ENCODE measurements at regions not wholly inside any gene's neighbourhood (a gene's known extent, or its start where the extent isn't known, plus 50 kb on each side); places are given as distances from the start of the nearest gene placed in this dataset.
"Not testable (repeated sequence)": the region's sequence is repeated elsewhere in the genome, so short reads cannot be mapped to it uniquely, and the experiment has no call there.

GRCh38 chr2:203631068-203631757 lies 75.2 kb upstream of the CD28 start:
- no peak for DNase-seq (ENCODE audit: low spot score)

DNA sequence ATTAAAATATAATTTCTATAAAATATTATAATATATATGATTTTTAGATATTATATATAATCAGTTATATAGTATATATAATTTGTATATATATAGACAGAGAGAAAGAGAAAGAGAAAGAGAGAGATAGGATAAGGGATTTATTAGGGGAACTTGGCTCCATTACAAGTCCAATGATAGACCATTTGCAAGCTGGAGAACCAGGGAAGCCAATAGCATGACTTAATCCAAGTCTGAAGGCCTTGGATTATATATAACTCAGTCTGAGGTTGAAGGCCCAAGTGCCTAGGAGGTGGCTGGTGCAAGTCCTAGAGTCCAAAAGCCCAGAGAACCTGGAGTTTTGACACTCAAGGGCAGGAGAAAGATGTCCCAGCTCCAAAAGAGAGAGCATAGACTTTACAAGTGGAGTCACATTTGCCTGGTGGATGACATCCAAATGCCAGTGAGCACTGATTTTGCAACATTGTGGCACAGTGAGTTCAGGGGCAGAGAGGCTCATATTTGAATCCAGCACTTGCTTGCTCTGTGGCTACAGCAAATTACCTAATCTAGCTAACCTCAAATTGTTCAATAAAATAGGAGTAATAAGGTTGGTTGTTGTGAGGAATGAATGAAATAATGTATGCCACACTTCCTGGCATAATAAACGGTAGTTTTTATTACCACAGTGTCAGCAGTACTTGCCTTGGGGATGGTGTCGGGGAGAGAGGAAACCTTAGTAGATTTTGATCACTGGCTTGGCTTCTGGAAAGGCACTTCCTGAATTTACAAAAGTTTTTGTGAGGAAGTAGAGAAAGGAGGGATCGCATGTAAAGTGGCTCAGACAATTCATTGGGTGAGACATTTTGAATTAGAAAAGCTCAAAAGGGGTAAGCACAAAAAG lies 69.6 kb upstream of the CD28 start:
- DNase-seq (ENCODE audit: low spot score) = no peak

GRCh38 chr2:203637471-203638167 lies 68.8 kb upstream of the CD28 start:
- DNase-seq (ENCODE audit: low spot score) = no peak

DNA sequence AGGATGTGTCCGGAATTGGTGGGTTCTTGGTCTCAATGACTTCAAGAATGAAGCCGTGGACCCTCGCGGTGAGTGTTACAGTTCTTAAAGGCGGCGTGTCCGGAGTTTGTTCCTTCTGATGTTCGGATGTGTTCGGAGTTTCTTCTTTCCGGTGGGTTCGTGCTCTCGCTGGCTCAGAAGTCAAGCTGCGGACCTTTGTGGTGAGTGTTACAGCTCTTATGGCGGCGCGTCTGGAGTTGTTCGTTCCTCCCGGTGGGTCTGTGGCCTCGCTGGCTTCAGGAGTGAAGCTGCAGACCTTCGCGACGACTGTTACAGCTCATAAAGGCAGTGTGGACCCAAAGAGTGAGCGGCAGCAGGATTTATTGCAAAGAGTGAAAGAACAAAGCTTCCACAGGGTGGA lies 64.6 kb upstream of the CD28 start:
- DNase-seq (ENCODE audit: low spot score) = not testable (repeated sequence)

DNA sequence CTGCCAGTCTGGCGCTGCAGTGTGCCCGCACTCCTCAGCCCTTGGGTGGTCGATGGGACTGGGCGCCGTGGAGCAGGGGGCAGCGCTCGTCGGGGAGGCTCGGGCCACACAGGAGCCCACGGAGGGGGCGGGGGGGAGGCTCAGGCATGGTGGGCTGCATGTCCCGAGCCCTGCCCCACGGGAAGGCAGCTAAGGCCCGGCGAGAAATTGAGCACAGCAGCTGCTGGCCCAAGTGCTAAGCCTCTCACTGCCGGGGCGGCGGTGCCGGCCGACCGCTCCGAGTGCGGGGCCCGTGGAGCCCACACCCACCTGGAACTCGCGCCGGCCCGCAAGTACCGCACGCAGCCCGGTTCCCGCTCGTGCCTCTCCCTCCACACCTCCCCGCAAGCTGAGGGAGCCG lies 63.6 kb upstream of the CD28 start:
- DNase-seq (ENCODE audit: low spot score) = not testable (repeated sequence)

DNA sequence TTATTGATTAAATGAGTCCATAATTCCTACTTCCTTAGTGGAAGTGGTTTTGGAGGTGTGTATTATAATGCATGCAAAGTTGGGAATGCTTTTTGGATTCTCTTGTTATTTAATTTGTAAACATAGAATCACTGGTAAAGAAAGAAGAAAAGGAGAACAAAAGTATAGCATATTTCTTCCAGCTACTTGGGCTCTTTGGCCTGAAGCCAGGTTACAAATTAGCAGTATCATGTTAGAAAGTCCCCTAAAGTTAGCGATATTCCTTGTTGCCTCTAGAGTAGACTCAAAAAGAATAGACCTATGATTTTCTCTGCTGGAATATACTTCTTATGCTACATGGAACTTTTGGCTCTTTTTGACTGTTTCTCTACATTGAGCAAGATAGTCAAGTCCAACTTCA lies 60.6 kb upstream of the CD28 start:
- DNase-seq (ENCODE audit: low spot score) = no peak

DNA sequence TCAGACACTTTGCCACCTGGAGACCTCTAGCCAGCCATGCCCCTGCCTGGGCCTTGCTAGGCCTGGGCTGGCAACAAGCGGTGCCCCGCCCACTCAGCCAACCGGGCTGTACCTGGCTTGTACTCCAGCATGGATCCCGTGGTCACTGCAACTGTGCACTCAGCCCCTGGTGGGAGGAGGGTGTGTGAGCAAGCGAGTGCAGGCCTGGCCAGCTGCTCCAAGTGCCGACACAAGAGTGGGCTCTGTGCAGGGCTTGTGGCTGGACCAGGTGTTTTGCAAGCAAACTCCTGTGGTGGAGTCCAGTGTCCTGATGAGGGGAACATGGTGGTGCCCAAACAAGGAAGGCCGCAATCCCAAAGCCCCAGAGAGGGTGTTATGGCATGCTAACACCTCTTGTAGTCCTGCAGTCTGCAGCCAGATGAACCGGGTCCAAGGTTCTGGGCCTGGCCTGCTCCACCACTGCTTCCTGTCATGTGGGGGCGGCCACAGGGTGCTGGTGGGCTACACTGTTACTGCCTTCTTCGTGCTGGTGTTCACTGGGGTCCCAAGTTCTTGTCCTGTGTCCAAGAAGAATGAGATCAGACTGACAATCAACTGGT lies 60.1 kb upstream of the CD28 start:
- DNase-seq (ENCODE audit: low spot score) = no peak

- DNase-seq (ENCODE audit: low spot score) = no peak
Observed at GRCh38 chr2:203646961-203647360, 59.5 kb upstream of the CD28 start.

GRCh38 chr2:203647579-203647978 lies 58.9 kb upstream of the CD28 start:
- DNase-seq (ENCODE audit: low spot score) = no peak

- DNase-seq (ENCODE audit: low spot score) = no peak
Observed at GRCh38 chr2:203648273-203648672, 58.2 kb upstream of the CD28 start.

DNA sequence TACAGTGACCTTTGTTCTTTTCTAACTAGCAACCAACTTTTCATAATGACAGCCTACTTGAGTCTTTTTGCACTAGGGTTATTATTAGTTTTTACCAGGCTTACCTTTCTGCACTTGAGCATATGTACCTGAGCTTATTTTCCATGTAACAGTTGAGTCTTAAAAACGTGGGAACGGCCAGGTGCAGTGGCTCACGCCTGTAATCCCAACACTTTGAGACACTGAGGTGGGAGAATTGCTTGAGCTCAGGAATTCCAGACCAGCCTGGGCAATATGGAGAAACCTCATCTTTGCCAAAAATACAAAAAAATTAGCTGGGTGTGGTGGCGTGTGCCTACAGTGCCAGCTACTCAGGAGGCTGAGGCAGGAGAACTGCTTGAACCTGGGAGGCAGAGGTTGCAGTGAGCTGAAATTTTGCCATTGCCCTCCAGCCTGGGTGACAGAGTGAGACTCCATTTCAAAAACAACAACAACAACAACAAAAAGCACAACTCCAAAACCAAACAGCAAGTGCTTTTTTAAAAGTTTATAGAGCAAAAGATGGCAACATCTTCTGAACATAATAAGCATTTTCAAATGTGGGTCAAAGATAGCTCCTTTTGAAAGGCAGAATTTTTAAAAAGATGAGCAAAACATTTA lies 57.1 kb upstream of the CD28 start:
- no peak for DNase-seq (ENCODE audit: low spot score)

DNA sequence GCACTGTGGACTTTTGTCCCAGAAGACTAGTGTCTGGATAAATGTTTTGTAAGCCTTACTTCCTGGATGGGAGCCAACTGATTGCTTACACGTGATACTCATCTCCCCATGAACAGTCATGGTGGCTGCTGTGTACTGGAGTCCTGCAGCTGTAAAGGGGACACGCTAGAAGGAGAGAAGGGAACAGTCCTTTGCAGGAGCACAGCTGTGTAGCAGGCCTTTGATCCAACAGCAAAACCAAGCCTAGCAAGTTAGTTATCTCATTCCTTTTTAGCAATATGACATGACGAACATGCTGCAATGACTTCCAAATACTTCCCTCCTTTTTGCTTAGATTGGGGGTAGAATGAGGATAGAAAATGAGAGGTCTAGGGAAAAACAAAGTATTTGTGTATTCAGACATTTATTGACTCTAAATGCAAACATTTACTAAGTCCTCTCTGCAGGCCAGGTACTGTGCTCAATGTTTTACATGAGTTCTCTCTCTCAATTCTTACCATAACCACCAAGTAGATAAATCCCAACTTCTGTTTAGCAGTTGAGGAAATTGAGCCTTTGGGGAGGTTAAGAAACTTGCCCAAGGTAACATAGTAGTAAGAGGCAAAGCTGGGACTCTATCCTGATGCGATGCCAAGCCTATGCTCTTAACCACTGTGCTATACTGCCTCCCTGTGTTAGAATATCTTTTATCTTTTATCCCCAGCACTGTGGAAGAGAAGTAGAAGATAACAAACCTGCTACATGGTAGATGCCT lies 55.4 kb upstream of the CD28 start:
- DNase-seq (ENCODE audit: low spot score) = peak; percentile 17

- DNase-seq (ENCODE audit: low spot score) = no peak
Observed at GRCh38 chr2:203651621-203652020, 54.8 kb upstream of the CD28 start.

DNA sequence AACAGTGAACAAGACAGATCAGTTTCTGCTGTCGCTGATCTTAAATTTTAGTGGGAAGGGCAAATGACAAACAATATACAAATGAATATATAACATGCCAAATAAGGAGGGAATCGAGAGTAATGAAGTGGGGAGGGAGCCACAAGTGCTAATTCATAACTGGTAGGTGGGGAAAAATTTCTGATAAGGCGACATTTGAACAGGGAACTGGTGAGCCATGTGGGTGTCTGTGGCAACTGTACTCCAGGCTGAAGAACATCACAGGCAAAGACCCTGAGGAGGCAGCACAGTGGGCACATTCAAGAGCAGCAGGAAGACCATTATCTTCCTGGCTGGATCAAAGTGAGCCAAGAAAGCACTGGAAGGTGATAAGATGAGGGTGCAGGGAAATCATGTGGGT lies 51.6 kb upstream of the CD28 start:
- no peak for DNase-seq (ENCODE audit: low spot score)

DNA sequence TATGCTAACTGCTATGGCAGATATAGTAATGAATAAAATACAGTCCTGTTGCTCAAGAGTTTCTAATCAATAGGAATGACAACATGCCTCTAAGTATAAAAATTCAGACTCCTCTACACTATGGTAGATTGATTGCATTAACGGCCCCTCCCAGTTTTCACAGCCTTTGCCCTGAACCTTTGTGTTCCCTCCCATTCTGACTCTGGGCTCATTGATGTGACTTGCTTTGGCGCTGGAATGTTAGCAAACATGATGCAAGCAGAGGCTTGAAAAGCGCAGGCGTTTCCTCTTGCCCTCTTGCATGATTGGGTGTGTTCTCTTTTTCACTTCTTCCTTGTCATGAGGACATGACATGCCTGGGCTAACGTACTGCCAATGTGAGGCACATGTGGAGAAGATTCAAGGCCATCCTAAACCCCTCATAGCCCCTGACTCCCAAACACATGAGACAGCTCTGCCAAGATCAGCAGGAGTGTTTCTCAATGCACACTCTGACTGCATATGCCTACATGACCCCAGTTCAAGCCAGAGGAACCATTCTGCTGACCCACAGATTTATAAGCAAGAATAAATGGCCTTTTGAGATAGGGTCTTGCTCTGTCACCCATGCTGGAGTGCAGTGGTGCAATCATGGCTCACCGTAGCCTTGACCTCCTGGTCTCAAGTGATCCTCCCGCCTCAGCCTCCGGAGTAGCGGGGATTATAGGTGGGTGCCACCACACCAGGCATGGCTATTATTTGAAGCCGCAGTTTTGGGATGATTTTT lies 49.7 kb upstream of the CD28 start:
- DNase-seq (ENCODE audit: low spot score) = no peak

All from germinal center (tissue), 1 donor.